ENCODE measurements at regions not wholly inside any gene's neighbourhood (a gene's known extent, or its start where the extent isn't known, plus 50 kb on each side); places are given as distances from the start of the nearest gene placed in this dataset.
"Not testable (repeated sequence)": the region's sequence is repeated elsewhere in the genome, so short reads cannot be mapped to it uniquely, and the experiment has no call there.

- WGBS, 5 donors: 43 to 56% (median 54%) methylated on average over 5 of the region's 5 CpGs
- Histone ChIP-seq H3K27ac (no peak overlapping the region), H3K4me3 (no peak overlapping the region), H3K36me3 (no peaks in the 10 kb centered on the region), H3K27me3 (replicated peaks in 1 of 7) (no peaks in the 10 kb centered on the region), H3K4me1 (no peaks in the 10 kb centered on the region), H3K9me3 (no peaks in the 10 kb centered on the region)
- DNase-seq: no peak
- intact Hi-C loops (cut with DNase I; ENCODE audit: low total_unique reads): no loop called here
- TF ChIP-seq CTCF (IDR thresholded peaks at IDR 0.05 in 8 of 11, conservative IDR thresholded peaks at IDR 0.05 in 3 of 11): no peak
- no peak for TF ChIP-seq POLR2A (IDR thresholded peaks at IDR 0.05)
- no peak for TF ChIP-seq POLR2AphosphoS5 (IDR thresholded peaks at IDR 0.05)
These were observed 693.3 kb downstream of the DTWD2 start for GRCh38 chr5:118295045-118295444.

- H3K36me3 ChIP-seq: no peaks in the 10 kb centered on the region
- H3K27me3 ChIP-seq (replicated peaks in 1 of 7): no peaks in the 10 kb centered on the region
- intact Hi-C loops (cut with DNase I; ENCODE audit: low total_unique reads): no loop called here
- H3K9me3 ChIP-seq: no peaks in the 10 kb centered on the region
- TF ChIP-seq POLR2A (IDR thresholded peaks at IDR 0.05) (no peak), CTCF (IDR thresholded peaks at IDR 0.05 in 8 of 11, conservative IDR thresholded peaks at IDR 0.05 in 3 of 11) (no peak), POLR2AphosphoS5 (IDR thresholded peaks at IDR 0.05) (no peak)
- H3K4me1 ChIP-seq: no peaks in the 10 kb centered on the region
- WGBS, 5 donors: 63 to 69% (median 65%) methylated on average over 2 of the region's 2 CpGs
- no peak overlapping the region for H3K27ac ChIP-seq
- H3K4me3 ChIP-seq: no peak overlapping the region
- no peak for DNase-seq
These were observed 695.0 kb downstream of the DTWD2 start for GRCh38 chr5:118293378-118293777.

GRCh38 chr5:118290204-118290603 is 698.1 kb downstream of the DTWD2 start:
- intact Hi-C loops (cut with DNase I; ENCODE audit: low total_unique reads): no loop called here
- WGBS, 5 donors: 64 to 98% (median 87%) methylated on average over 1 of the region's 1 CpG

GRCh38 chr5:118284230-118284629 is 704.1 kb downstream of the DTWD2 start:
- intact Hi-C loops (cut with DNase I; ENCODE audit: low total_unique reads); H3K27ac ChIP-seq; H3K27me3 ChIP-seq (replicated peaks in 1 of 7); H3K36me3 ChIP-seq; H3K4me1 ChIP-seq; H3K9me3 ChIP-seq; H3K4me3 ChIP-seq; DNase-seq: not testable (repeated sequence)
- WGBS, 5 donors: 70 to 84% (median 77%) methylated on average over 4 of the region's 4 CpGs

More at GRCh38 chr5:118290204-118290603, 698.1 kb downstream of the DTWD2 start:
- TF ChIP-seq POLR2A (IDR thresholded peaks at IDR 0.05): no peak
- TF ChIP-seq POLR2AphosphoS5 (IDR thresholded peaks at IDR 0.05): no peak
- TF ChIP-seq CTCF (IDR thresholded peaks at IDR 0.05 in 8 of 11, conservative IDR thresholded peaks at IDR 0.05 in 3 of 11): no peak
- Histone ChIP-seq H3K9me3 (no peaks in the 10 kb centered on the region), H3K27ac (no peak overlapping the region), H3K36me3 (no peaks in the 10 kb centered on the region), H3K4me3 (no peak overlapping the region), H3K27me3 (replicated peaks in 1 of 7) (no peaks in the 10 kb centered on the region), H3K4me1 (no peaks in the 10 kb centered on the region)
- DNase-seq: no peak

GRCh38 chr5:118282480-118283038 is 705.8 kb downstream of the DTWD2 start:
- 90 to 97% (median 93%) methylated on average over 23 to 42 of the region's 42 CpGs for WGBS, 5 donors
- H3K9me3 ChIP-seq; H3K4me1 ChIP-seq; H3K27ac ChIP-seq; H3K36me3 ChIP-seq; DNase-seq; intact Hi-C loops (cut with DNase I; ENCODE audit: low total_unique reads); H3K27me3 ChIP-seq (replicated peaks in 1 of 7); H3K4me3 ChIP-seq: not testable (repeated sequence)

Measured in spleen (tissue), 11 donors.